IMR-90 (cell line): ENCODE measurements at regions not wholly inside any gene's neighbourhood (a gene's known extent, or its start where the extent isn't known, plus 50 kb on each side); places are given as distances from the start of the nearest gene placed in this dataset.
"Not testable (repeated sequence)": the region's sequence is repeated elsewhere in the genome, so short reads cannot be mapped to it uniquely, and the experiment has no call there.

ENCODE experiments used
- MAFK ChIP-seq: IDR thresholded peaks from 2 replicates; pipeline ENCODE4 v1.6.1; 2012; ENCODE audit warnings: low read depth, low read length, improper control_type of control experiment
- POLR2A ChIP-seq: IDR thresholded peaks from 2 replicates; pipeline ENCODE4 v1.6.1; 2012; ENCODE audit warnings: mild to moderate bottlenecking, low read depth, low read length
- SMC3 ChIP-seq: fragments of 150-350 bp; IDR thresholded peaks from 2 replicates; pipeline ENCODE4 v1.6.1; 2016; ENCODE audit warnings: low read depth, mild to moderate bottlenecking, antibody characterized with exemption, low read length, moderate library complexity
- TF ChIP-seq, protein P1 (sequence below): fragments of 150-350 bp; IDR thresholded peaks from 2 replicates; pipeline ENCODE4 v1.6.1; 2016; ENCODE audit warnings: low read depth, mild to moderate bottlenecking, low read length, moderate library complexity, borderline replicate concordance
- TF ChIP-seq, protein P2 (sequence below): conservative IDR thresholded peaks from 2 replicates; pipeline ENCODE4 v1.5.1; 2012; ENCODE audit warnings: mild to moderate bottlenecking, low read depth, low read length, improper control_type of control experiment

DNA sequence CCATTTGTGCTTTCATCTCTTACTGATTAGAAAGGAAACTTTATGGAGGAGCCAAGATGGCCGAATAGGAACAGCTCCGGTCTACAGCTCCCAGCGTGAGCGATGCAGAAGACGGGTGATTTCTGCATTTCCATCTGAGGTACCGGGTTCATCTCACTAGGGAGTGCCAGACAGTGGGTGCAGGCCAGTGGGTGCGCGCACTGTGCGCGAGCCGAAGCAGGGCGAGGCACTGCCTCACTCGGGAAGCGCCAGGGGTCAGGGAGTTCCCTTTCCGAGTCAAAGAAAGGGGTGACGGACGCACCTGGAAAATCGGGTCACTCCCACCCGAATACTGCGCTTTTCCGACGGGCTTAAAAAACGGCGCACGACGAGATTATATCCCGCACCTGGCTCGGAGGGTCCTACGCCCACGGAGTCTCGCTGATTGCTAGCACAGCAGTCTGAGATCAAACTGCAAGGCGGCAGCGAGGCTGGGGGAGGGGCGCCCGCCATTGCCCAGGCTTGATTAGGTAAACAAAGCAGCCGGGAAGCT lies 63.5 kb upstream of the SH3GL3 start:
- TF ChIP-seq POLR2A, MAFK, SMC3: not testable (repeated sequence)
- TF ChIP-seq, protein P1, sequence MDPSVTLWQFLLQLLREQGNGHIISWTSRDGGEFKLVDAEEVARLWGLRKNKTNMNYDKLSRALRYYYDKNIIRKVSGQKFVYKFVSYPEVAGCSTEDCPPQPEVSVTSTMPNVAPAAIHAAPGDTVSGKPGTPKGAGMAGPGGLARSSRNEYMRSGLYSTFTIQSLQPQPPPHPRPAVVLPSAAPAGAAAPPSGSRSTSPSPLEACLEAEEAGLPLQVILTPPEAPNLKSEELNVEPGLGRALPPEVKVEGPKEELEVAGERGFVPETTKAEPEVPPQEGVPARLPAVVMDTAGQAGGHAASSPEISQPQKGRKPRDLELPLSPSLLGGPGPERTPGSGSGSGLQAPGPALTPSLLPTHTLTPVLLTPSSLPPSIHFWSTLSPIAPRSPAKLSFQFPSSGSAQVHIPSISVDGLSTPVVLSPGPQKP = not testable (repeated sequence)
- TF ChIP-seq, protein P2, sequence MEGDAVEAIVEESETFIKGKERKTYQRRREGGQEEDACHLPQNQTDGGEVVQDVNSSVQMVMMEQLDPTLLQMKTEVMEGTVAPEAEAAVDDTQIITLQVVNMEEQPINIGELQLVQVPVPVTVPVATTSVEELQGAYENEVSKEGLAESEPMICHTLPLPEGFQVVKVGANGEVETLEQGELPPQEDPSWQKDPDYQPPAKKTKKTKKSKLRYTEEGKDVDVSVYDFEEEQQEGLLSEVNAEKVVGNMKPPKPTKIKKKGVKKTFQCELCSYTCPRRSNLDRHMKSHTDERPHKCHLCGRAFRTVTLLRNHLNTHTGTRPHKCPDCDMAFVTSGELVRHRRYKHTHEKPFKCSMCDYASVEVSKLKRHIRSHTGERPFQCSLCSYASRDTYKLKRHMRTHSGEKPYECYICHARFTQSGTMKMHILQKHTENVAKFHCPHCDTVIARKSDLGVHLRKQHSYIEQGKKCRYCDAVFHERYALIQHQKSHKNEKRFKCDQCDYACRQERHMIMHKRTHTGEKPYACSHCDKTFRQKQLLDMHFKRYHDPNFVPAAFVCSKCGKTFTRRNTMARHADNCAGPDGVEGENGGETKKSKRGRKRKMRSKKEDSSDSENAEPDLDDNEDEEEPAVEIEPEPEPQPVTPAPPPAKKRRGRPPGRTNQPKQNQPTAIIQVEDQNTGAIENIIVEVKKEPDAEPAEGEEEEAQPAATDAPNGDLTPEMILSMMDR = not testable (repeated sequence)
